ENCODE measurements at regions not wholly inside any gene's neighbourhood (a gene's known extent, or its start where the extent isn't known, plus 50 kb on each side); places are given as distances from the start of the nearest gene placed in this dataset.

DNA sequence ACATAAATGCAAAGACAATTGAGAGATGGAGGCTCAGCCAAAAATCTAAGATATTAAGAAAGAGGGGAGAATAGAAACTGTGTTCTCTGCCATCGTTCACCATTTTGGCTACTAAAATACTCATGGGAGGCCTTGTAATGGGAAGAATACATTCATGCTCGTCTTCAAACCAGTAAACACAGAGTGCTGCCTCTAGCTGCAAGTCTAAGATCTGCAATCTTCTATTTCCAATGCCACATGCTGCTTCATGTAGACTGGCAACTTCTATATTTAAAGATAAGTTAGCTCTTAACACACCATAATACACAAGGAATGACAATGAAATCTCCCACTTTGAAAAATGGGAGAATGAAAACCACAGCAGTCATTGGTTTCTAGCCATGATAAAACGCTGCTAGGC, 387.3 kb downstream of the HS3ST3B1 start:
- intact Hi-C loops (cut with micrococcal nuclease): no loop called here

DNA sequence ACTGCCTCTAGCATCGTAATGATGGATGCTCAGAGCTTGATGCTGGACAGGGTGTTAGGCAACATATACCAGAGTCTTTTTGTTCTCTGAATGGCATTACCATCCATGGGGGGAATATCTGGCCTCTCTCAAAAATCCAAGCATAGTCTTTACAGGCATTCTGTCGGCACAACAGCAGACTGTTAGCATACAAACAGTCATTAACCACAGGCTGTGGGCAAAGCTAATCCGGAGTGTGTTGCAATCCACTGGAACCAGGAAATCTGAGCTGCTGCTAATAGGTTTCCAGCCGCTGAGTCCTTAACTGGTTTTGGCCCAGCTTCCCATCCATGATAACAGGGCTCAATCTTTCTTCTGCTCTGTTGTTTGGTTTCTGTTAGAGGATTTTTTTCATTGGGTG, 371.9 kb downstream of the HS3ST3B1 start:
- intact Hi-C loops (cut with micrococcal nuclease): no loop called here

DNA sequence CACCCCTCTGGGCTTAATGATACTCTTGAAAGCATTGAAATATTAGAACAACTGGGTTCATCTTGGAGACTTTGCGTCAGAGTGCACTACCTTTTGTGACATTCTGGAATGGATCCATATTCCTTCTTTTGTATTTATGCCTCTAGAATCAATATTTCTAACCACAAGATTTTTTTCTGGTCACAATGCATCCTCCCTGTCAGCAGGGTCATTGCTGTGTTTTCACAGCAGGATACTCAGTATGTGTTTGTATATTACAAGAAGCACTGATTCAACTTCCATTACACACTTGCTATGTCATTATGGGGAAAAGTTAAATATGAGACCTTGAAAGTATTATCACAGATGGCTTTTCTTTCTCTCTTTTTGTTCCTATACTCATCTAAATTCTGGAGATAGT, 370.0 kb downstream of the HS3ST3B1 start:
- intact Hi-C loops (cut with micrococcal nuclease): no loop called here

DNA sequence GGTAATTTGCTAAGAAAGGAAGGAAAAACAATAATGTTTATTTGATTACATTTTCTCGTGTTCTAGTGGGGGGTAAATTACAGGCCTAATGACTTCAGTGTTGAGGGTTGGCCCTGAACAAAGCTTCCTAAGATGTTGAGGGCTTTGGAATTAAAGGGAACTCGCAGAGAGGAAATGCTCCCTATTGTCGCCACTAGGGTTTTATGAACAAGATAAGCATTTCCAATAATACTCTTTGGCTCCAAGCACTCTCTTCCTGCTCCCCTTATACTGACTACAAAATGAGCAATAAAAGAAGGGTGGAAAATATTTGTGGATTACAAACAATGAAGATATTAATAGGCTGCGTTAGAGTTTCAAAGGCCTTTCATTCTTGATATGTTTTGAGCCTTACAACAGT, 363.6 kb downstream of the HS3ST3B1 start:
- intact Hi-C loops (cut with micrococcal nuclease): no loop called here

DNA sequence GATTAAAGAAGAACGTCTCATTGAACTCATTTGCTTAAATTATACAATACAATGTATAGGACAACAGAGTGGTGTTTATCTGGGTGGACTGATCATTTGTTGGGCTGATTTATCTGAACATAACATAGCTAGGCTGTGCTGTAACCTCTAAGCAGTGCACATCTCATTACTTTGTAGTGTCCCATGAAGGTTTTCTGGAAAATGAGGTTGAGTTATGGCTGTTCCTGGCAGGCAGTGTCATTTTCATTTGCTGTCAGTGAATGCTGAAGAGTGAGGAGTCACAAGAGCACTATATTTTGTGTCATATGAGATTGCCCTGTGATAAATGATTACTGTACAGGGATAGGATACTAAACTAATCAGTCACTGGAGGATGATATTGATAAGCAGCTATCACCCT, 340.2 kb downstream of the HS3ST3B1 start:
- intact Hi-C loops (cut with micrococcal nuclease): no loop called here

DNA sequence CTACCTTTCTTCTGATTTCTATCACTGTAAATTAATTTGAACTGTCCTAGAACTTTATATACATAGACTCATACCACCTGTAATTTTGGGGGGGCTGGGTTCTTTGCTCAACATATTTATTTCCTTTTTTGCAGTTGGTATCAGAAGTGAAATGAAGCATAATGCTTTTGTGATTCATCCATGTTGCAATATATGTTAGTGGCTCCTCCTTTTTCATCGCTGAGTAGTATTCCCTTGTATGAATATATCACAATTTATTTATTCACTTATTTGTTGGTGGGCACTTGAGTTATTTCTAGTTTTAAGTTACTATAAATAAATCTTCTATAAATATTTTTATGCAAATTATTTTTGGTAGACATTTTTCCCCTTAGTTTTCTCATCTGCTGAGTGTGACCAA, 336.4 kb downstream of the HS3ST3B1 start:
- intact Hi-C loops (cut with micrococcal nuclease): no loop called here

DNA sequence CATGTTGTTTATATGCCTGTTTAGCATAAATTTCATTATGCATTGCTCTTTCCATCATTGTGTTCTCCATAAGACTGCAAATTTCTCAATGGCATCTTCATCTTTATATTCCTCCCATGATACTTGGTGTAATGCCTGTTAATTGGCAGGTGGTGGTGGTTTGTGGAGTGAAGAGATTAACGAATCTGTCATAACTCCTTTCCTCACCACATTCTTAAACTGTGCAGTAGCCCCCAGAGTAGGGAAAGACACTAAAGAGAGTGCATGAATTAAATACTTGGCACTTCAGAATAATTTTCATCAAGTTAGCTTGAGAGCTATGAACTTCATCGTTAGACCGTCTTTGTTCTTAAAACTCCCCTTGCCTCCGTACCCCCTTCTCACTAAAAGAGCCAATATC, 329.7 kb downstream of the HS3ST3B1 start:
- intact Hi-C loops (cut with micrococcal nuclease): no loop called here

DNA sequence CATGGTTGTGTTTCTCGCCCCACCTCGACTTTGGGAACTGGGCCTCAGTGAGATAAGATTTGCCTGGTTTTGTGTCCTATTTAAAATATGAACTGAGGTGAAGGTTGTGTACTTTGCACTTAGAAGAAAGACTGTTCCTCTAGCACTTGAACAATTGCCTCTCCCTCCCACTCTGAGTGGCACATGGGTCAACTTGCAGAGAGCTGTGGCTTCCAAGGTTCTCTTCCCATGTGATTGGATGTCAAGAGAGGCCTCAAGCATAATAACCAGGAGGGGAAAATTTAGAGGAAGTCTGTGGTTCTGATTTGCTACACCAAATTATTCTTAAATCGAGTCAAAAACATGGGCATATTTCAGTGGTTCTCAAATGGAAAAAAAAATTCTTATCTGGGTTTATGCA, 329.2 kb downstream of the HS3ST3B1 start:
- intact Hi-C loops (cut with micrococcal nuclease): no loop called here

DNA sequence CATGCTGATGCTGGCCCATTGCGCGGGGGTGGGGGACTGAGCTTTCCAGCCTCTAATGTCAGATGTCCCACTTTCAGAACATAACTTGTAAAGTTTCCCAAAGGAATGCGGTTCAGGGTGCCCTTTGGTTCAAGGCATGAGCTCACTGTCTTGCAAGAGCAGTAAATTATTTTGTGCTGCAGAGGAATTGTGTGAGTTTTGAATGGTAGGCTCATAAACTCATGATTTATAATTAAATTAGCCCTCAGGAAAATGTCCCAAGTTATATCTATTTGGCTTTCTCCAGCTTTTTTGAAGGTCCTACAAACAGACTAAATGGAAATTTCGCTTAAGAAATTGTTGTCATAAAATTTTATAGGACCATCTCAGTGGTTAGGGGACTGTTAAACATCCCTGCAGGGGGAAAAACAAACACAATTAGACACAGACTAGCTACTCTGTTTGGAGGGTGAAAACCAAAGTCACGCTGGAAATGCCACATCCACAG, 321.8 kb downstream of the HS3ST3B1 start:
- intact Hi-C loops (cut with micrococcal nuclease): no loop called here

DNA sequence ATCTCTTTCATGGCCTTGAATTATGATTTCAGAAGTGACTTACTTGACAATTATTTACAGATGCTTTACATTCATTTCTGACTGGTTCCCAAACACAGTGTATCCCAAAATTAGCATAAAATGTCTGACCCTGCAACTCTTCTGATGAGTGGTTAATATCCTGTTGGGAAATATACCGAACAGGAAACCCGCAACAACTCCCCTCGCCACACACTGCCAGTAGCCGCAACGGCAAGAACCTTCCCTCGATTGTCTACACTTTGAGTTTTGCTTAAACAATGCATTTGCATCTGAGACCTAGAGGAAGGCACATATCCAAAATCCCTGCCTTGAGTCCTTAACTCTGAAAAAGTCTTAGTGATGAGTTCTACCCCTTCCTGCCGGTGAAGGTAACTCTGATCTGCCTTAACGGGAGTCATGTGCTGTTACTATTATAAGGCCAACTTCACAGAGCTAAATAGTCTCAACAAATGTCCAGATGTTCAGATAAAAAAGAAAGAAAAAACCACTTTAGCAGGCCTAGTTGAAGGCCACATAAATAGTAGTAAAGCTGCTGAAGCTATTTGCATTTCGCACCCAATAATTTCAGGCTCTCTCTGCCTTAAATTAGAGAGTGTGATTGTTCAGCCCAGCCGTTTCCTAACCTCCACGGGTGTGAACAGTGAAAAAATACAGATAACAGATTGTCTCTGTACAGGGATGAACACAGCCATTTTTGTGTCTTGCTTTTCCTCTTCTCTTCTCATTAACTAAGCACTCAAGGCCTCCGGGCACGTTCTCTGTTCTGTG, 321.1 kb downstream of the HS3ST3B1 start:
- intact Hi-C loops (cut with micrococcal nuclease): no loop called here

DNA sequence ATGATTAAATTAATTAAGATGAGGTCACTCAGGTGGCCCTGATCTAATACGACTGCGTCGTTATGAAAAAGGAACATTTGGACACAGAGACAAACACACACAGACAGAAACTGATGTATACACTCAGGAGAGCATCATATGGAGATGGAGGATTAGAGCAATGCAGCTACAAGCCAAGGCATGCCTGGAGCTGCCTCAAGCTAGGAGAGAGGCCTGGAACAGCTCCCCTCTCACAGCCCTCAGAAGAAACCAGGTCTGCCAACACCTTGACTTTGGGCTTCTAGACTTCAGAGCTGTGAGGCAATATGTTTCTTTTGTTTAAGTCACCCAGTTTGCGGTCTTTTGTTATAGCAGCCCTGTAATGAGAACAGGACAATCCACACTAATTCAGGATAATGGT, 318.9 kb downstream of the HS3ST3B1 start:
- intact Hi-C loops (cut with micrococcal nuclease): no loop called here

DNA sequence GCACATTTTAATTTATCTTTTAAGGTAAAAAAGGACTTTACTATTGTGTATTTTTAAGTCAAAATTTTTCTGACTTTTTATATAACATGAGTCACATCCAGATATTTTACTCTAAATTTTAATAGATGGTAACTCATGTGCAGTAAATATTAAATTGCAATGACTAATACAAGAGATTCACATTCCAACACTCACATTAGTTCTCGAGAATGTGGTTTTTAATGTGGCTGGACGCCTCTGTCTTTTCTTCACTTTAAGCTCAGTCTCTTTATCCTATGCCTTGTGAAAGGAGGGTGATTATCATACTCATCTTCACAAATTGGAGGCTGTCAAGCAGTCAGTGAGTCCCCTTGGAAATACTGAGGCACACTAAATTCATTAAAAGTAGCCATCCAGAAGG, 315.6 kb downstream of the HS3ST3B1 start:
- intact Hi-C loops (cut with micrococcal nuclease): no loop called here

DNA sequence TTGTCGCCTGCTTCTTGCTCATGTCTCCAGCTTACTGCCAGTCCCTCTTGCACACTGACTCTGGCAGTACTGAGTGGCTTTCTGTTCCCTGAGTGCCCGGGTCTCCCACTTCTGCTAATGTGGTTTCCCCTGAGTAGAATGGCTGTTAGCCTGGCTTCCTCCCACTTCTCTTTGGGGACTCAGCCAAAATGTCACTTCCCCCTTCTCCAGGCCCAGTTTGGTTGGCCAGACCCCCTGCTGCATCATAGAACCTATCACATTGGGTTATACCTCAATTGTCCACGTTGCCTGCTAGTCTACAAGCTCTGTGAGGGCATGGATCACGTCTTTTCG, 304.4 kb downstream of the HS3ST3B1 start:
- intact Hi-C loops (cut with micrococcal nuclease): no loop called here

DNA sequence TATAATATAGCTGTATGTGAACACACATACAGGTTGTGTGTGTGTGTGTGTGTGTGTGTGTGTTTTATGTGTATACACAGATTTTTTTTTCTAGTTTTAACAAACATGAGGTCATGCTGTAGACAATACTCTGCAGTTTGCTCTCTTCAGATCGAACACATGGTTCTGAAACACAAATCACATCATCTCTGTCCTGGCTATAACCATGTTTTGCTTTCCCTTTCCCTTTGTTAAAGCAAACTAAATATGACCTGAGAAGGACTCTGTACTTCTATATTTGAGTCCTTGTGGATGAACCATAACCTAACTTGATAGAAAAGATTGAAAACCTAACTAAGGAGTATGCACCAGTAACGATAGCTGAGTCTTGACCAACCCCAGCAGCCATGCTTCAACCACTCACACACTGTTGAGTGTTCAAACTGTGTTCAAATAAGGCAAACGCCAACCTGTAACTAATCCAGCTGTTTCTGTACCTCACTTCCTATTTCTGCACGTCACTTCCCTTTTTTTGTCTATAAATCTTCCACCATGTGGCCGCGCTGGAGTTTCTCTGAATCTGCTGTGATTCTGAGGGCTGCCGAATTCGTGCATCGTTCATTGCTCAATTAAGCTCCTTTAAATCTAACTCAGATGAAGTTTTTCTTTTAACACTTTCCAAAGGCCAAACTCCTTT, 303.8 kb downstream of the HS3ST3B1 start:
- intact Hi-C loops (cut with micrococcal nuclease): no loop called here

DNA sequence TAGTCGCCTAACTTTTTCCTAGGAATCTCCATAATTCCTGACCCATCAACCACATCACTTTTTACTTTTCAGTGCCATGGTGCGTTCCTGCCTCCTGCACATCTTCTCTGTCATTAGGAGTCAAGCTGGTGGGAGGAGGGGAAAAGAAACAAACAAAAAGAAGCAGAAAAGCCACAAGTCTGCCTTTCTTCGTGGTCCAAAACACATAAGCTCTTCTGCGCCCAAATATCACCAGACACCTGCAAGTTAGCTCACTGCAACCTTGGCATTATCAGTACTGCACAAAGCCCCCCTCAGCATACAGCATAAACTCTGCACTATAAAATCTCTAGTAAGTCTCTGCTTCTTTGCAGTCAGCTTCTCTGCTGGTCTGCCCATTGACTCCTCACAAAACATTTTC, 295.3 kb downstream of the HS3ST3B1 start:
- intact Hi-C loops (cut with micrococcal nuclease): no loop called here

DNA sequence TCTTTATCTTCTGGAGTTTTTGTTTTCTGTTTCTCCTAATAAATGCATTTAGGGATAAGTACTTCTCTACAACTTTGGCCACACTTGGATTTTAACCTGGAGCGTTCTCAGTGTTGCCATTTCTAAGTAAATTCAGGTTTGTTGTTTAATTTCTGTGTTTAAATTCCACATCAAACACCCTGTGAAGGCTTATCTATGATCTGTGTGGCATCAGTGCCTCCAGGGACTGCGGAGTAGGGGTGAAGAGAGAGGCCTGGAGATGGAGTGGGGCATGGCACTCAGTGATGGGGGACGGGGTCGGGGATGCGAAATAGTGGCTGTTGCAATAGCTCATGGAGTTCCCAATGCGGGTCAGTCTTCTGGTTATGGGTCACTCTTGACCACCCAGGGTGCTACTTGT, 294.8 kb downstream of the HS3ST3B1 start:
- intact Hi-C loops (cut with micrococcal nuclease): no loop called here

DNA sequence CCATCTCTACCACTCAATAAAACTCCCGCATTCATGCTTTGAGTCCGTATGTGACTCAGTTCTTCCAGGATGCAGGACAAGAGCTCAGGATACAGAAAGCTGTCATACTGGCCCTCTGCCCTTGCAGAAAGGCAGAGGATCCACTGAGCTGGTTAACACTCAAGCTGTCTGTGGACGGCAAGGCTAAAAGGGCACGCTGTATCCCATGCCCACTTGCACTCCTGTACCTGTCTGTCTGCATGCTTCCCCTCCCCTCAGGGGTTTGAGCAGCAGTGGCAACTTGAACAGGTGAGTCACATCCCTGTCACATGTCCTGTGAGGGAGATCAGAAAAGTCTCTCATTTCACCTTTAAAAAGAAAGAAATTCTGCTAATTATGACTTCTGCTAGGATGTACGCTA, 293.8 kb downstream of the HS3ST3B1 start:
- intact Hi-C loops (cut with micrococcal nuclease): no loop called here

DNA sequence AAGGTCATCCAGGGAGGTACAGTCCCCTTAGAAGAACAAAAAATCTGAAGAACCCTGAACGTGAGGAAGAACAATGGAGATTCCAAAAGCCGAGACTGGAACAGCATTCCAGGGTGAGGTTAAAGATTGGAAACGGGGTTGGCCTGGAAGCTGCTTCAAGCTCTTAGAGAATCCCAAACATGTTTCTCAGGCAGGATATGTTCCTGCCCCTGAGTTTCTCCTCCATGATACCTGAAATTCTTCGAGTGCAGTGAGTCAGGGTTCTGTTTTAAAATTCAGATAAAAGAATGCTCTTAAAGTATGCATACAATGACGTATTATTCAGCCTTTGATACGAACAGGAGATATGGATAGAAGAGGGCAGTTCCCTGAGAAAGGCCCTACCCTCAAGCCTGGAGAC, 293.1 kb downstream of the HS3ST3B1 start:
- intact Hi-C loops (cut with micrococcal nuclease): no loop called here

DNA sequence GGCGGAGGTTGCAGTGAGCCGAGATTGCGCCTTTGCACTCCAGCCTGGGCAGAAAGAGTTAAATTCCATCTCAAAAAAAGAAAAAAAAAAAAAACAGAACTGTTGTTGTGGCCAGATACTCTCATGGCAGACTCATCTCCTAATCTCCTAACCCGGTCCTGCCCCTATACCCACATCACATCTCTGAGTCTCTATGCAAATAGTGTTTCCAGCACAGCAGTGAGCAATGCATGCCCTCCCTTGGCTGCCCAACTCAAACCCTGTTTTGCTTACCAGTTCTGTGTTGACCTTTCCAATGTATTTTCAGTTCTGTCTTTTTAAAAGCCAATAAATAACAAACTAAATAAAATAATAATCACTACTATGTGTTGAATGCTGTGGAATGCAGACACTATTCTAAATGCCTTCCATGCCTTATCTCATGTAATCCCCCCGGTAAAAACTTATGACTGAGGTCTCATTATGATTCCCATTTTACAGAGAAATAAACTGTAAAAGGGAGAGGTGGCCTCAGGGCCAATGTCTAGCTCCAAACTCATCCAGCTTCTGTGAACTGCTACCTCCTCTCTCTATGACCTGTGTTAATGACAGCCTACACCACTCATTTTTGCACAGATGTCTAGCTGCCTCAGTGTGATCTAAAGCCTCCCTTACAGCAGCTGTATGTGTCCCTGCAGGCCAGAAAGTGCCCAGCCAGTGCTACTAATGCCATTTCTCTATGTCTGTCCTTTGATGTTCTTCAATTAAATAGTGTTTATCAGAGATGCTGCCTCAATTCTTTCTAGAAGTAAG, 289.8 kb downstream of the HS3ST3B1 start:
- intact Hi-C loops (cut with micrococcal nuclease): no loop called here

DNA sequence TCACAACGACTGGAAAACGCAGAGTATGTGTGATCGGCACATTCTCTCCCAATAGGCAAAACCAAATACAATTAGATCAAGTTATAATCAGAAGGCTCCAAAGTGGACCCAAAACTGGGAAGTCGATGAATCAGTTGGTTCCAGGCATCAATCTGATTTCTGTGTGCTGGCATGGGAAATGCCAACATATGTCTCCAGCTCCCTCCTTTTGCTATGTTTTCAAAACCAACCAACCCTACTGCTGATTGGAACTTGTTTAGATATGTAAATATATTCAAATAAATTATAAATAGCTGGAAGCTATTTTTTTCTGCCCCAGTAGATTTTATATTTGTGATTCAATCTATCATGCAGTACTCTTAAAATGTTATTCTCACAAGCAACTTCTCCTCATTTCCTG, 284.2 kb downstream of the HS3ST3B1 start:
- intact Hi-C loops (cut with micrococcal nuclease): no loop called here

DNA sequence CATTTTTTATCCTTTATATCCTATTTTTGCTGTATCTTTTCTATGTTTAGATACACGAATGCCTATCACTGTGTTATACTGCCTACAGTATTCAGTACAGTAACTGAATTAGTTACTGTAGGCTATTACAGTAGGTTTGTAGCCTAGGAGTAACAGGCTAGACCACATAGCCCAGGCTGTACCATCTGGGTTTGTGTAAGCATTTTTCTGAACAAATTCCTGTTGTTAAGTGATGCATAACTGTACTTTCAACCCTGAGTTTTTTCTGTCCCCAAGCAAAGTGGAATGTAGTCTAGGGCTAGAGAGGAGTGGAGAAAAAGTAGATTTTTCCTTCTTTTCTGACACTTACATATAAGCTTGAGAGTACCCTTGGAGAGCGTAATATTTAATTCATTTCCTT, 282.1 kb downstream of the HS3ST3B1 start:
- intact Hi-C loops (cut with micrococcal nuclease): no loop called here

DNA sequence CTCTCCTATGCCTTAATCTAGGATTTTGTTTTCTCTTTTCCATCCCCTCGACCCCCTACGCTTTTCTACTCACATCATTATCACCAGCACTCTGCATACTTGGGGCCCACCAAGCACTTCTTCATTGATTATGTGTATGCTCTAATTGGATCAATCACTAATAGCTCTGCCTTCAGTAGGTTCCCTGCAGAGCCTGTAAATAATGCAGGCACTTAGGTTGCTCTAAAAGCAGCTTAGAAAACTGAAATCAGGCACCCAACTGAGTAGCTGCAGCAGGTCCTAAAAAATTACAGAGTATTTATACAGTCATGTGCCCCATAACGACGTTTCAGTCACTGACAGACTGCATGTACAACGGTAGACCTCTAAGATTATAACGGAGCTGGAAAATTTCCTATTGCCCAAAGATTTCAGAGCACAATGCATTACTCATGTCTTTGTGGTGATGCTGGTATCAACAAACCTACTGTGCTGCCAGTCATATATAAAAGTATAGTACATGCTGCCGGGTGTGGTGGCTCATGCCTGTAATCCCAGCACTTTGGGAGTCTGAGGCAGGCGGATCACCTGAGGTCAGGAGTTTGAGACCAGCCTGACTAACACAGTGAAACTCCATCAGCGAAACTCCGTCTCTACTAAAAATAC, 280.4 kb downstream of the HS3ST3B1 start:
- intact Hi-C loops (cut with micrococcal nuclease): no loop called here

All from T-helper 1 cell treated with Interleukin-12 subunit alpha and Interleukin-12 subunit beta and Interleukin-4 antibody, amounts not matched to agents 30 ng/mL and 1 ng/mL, for 36 hours (primary cell).